ENCODE measurements at regions not wholly inside any gene's neighbourhood (a gene's known extent, or its start where the extent isn't known, plus 50 kb on each side); places are given as distances from the start of the nearest gene placed in this dataset.
"Not testable (repeated sequence)": the region's sequence is repeated elsewhere in the genome, so short reads cannot be mapped to it uniquely, and the experiment has no call there.

- no peak for DNase-seq (ENCODE audit: low spot score)
- TF ChIP-seq CTCF (IDR thresholded peaks at IDR 0.05), result no peak
- H3K4me1 Mint-ChIP-seq (ENCODE audit: low read depth), result no peaks in the 10 kb centered on the region
- no peak overlapping the region for H3K27ac Mint-ChIP-seq (ENCODE audit: unreplicated experiment)
- H3K9me3 Mint-ChIP-seq (ENCODE audit: low read depth), result no peaks in the 10 kb centered on the region
- peaks cover 20% of the 10 kb centered on the region for H3K27me3 Mint-ChIP-seq (ENCODE audit: low read depth)
- no peaks in the 10 kb centered on the region for H3K36me3 Mint-ChIP-seq (ENCODE audit: low read depth)
- H3K4me3 Mint-ChIP-seq (ENCODE audit: unreplicated experiment), result no peak overlapping the region
Measured at GRCh38 chrX:131634900-131635299, 91.0 kb downstream of the OR13H1 start.

DNA sequence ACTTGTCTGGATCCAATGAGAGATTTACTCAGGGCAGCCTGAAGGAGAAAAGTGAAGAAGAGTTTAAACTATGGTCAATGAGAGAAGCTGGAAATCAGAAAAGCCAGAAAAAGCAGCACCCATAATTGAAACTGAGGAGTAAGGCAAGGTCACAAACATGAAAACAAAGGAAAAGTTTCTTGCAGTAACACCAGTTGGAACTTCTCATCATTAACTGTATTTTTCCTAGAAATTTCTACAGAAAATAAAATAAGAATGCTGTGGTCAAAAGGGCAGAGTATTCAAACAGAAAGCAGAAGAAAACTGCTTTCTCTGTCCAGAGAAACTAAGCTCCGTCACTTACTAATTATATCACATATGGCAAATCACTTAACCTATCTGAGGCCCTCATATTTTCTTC, 102.2 kb downstream of the OR13H1 start:
- DNase-seq (ENCODE audit: low spot score), result no peak
- Mint-ChIP-seq H3K4me3 (ENCODE audit: unreplicated experiment) (no peak overlapping the region), H3K27ac (ENCODE audit: unreplicated experiment) (no peak overlapping the region), H3K9me3 (ENCODE audit: low read depth) (no peaks in the 10 kb centered on the region), H3K27me3 (ENCODE audit: low read depth) (peaks cover 11% of the 10 kb centered on the region), H3K4me1 (ENCODE audit: low read depth) (no peaks in the 10 kb centered on the region), H3K36me3 (ENCODE audit: low read depth) (no peaks in the 10 kb centered on the region)
- TF ChIP-seq CTCF (IDR thresholded peaks at IDR 0.05), result no peak

GRCh38 chrX:131649741-131650140, 105.9 kb downstream of the OR13H1 start:
- H3K9me3 Mint-ChIP-seq (ENCODE audit: low read depth), result peaks cover 10% of the 10 kb centered on the region
- H3K27ac Mint-ChIP-seq (ENCODE audit: unreplicated experiment), result no peak overlapping the region
- H3K4me3 Mint-ChIP-seq (ENCODE audit: unreplicated experiment), result no peak overlapping the region
- H3K27me3 Mint-ChIP-seq (ENCODE audit: low read depth), result peaks cover 8% of the 10 kb centered on the region
- no peak for TF ChIP-seq CTCF (IDR thresholded peaks at IDR 0.05)
- DNase-seq (ENCODE audit: low spot score), result no peak
- H3K36me3 Mint-ChIP-seq (ENCODE audit: low read depth), result no peaks in the 10 kb centered on the region
- H3K4me1 Mint-ChIP-seq (ENCODE audit: low read depth), result no peaks in the 10 kb centered on the region

- no peak for TF ChIP-seq CTCF (IDR thresholded peaks at IDR 0.05)
- H3K27ac Mint-ChIP-seq (ENCODE audit: unreplicated experiment), result no peak overlapping the region
- DNase-seq (ENCODE audit: low spot score), result no peak
- H3K27me3 Mint-ChIP-seq (ENCODE audit: low read depth), result peaks cover 8% of the 10 kb centered on the region
- no peaks in the 10 kb centered on the region for H3K4me1 Mint-ChIP-seq (ENCODE audit: low read depth)
- H3K9me3 Mint-ChIP-seq (ENCODE audit: low read depth), result peaks cover 10% of the 10 kb centered on the region
- no peaks in the 10 kb centered on the region for H3K36me3 Mint-ChIP-seq (ENCODE audit: low read depth)
- H3K4me3 Mint-ChIP-seq (ENCODE audit: unreplicated experiment), result no peak overlapping the region
Measured at GRCh38 chrX:131650637-131651410, 107.0 kb downstream of the OR13H1 start.

DNA sequence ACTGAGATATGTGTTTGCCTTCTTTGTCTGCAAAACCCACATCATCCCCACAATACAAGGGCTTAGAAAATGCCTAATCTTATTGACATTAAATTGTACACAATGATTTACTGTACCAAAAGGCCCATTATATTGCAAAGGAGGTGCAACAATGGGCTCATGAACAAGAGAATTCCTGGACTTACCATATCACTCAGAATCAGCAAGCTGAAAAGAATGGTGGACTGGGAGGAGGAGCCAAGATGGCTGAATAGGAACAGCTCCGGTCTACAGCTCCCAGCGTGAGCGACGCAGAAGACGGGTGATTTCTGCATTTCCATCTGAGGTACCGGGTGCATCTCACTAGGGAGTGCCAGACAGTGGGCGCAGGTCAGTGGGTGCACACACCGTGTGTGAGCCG, 119.9 kb downstream of the OR13H1 start:
- H3K27ac Mint-ChIP-seq (ENCODE audit: unreplicated experiment); H3K4me1 Mint-ChIP-seq (ENCODE audit: low read depth); H3K4me3 Mint-ChIP-seq (ENCODE audit: unreplicated experiment); DNase-seq (ENCODE audit: low spot score); H3K9me3 Mint-ChIP-seq (ENCODE audit: low read depth); H3K27me3 Mint-ChIP-seq (ENCODE audit: low read depth); H3K36me3 Mint-ChIP-seq (ENCODE audit: low read depth): not testable (repeated sequence)

DNA sequence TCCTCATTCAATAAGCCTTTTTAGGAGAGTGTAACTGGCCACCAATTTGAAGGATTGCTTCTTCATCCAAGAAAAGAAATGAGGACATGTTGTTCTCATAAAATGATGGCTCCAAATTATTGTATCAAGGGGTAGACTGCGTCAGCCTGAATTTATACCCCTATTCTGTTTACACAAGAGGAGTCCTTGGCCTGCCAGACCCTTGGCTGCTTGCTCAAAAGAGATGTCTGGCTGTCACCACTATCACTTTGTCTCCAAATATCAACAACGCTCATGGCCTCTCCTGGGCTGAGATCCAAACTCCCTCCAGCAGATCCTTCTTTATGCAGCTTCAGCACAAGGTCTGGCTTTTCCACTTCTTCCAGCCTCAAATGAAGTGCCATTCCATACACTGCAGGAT, 127.9 kb downstream of the OR13H1 start:
- H3K36me3 Mint-ChIP-seq (ENCODE audit: low read depth), result no peaks in the 10 kb centered on the region
- peaks cover 1% of the 10 kb centered on the region for H3K9me3 Mint-ChIP-seq (ENCODE audit: low read depth)
- no peak overlapping the region for H3K4me3 Mint-ChIP-seq (ENCODE audit: unreplicated experiment)
- DNase-seq (ENCODE audit: low spot score), result no peak
- no peaks in the 10 kb centered on the region for H3K27me3 Mint-ChIP-seq (ENCODE audit: low read depth)
- no peak overlapping the region for H3K27ac Mint-ChIP-seq (ENCODE audit: unreplicated experiment)
- H3K4me1 Mint-ChIP-seq (ENCODE audit: low read depth), result no peaks in the 10 kb centered on the region
- no peak for TF ChIP-seq CTCF (IDR thresholded peaks at IDR 0.05)

Data from chondrocyte (in vitro differentiated cells).